Non-pigmented ciliary epithelial cell (primary cell): ENCODE measurements at regions not wholly inside any gene's neighbourhood (a gene's known extent, or its start where the extent isn't known, plus 50 kb on each side); places are given as distances from the start of the nearest gene placed in this dataset.
"Not testable (repeated sequence)": the region's sequence is repeated elsewhere in the genome, so short reads cannot be mapped to it uniquely, and the experiment has no call there.

Experiments used
- DNase-seq: peaks from one replicate; pipeline ENCODE4 v3.0.0-alpha.2; 2010; ENCODE audit warnings: low read depth

- no peak for DNase-seq
Observed at GRCh38 chr10:109067031-109067430, 856.3 kb downstream of the XPNPEP1 start.

GRCh38 chr10:109065821-109066220, 857.5 kb downstream of the XPNPEP1 start:
- no peak for DNase-seq

- peak; percentile 6 for DNase-seq
Observed at GRCh38 chr10:109062371-109062770, 860.9 kb downstream of the XPNPEP1 start.

- no peak for DNase-seq
Observed at GRCh38 chr10:109055243-109055642, 868.1 kb downstream of the XPNPEP1 start.

GRCh38 chr10:109047856-109048255, 875.5 kb downstream of the XPNPEP1 start:
- DNase-seq: no peak

- not testable (repeated sequence) for DNase-seq
Observed at GRCh38 chr10:109046427-109046826, 876.9 kb downstream of the XPNPEP1 start.

GRCh38 chr10:109040622-109041021, 882.7 kb downstream of the XPNPEP1 start:
- DNase-seq: no peak

- no peak for DNase-seq
Observed at GRCh38 chr10:109037978-109038377, 885.3 kb downstream of the XPNPEP1 start.

GRCh38 chr10:109030581-109031210, 892.6 kb downstream of the XPNPEP1 start:
- no peak for DNase-seq

GRCh38 chr10:109029870-109030269, 893.4 kb downstream of the XPNPEP1 start:
- no peak for DNase-seq

- no peak for DNase-seq
Observed at GRCh38 chr10:109027534-109028185, 895.7 kb downstream of the XPNPEP1 start.

GRCh38 chr10:109025172-109025571, 898.1 kb downstream of the XPNPEP1 start:
- DNase-seq: no peak

GRCh38 chr10:109022417-109023049, 900.8 kb downstream of the XPNPEP1 start:
- DNase-seq: no peak

- DNase-seq: no peak
Observed at GRCh38 chr10:109019001-109019424, 904.3 kb downstream of the XPNPEP1 start.

GRCh38 chr10:109007514-109007913, 915.8 kb downstream of the XPNPEP1 start:
- no peak for DNase-seq

- no peak for DNase-seq
Observed at GRCh38 chr10:108990441-108990840, 932.9 kb downstream of the XPNPEP1 start.

- no peak for DNase-seq
Observed at GRCh38 chr10:108989976-108990375, 933.3 kb downstream of the XPNPEP1 start.

GRCh38 chr10:108982159-108982558, 941.2 kb downstream of the XPNPEP1 start:
- no peak for DNase-seq

GRCh38 chr10:108980869-108981268, 942.4 kb downstream of the XPNPEP1 start:
- no peak for DNase-seq

GRCh38 chr10:108975459-108976058, 947.8 kb downstream of the XPNPEP1 start:
- DNase-seq: no peak

- no peak for DNase-seq
Observed at GRCh38 chr10:108970016-108970415, 953.3 kb downstream of the XPNPEP1 start.

GRCh38 chr10:108966411-108966810, 956.9 kb downstream of the XPNPEP1 start:
- no peak for DNase-seq

GRCh38 chr10:108966005-108966404, 957.3 kb downstream of the XPNPEP1 start:
- no peak for DNase-seq
